HG03060 (cell line): ENCODE measurements at regions not wholly inside any gene's neighbourhood (a gene's known extent, or its start where the extent isn't known, plus 50 kb on each side); places are given as distances from the start of the nearest gene placed in this dataset.

Experiments used
- ATAC-seq: cut with Tn5 transposase; IDR thresholded peaks from one replicate; pipeline ENCODE4 v1.9.1; 2021; ENCODE audit warnings: low read depth, moderate number of reproducible peaks; ENCODE audit not compliant: unreplicated experiment

DNA sequence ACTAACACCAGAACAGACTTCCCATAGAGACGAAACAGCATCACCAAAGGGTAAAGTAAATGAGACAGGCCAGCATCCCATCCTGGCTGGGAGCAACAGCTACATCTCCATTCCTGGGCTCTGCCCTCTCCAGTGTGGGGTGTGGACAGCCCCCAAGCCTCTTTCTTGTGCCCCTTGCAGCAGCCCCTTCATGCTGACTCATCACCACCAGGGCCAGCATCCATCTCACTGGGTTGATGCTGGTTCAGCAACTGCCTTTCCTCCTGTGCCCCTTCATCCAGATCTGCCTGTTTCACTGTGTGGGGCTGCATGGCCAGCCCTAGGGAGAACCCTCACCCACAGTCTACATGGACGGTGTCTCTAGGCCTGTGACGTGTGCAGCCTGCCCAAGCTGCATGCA lies 569.1 kb upstream of the TBX3 start:
- no peak for ATAC-seq

DNA sequence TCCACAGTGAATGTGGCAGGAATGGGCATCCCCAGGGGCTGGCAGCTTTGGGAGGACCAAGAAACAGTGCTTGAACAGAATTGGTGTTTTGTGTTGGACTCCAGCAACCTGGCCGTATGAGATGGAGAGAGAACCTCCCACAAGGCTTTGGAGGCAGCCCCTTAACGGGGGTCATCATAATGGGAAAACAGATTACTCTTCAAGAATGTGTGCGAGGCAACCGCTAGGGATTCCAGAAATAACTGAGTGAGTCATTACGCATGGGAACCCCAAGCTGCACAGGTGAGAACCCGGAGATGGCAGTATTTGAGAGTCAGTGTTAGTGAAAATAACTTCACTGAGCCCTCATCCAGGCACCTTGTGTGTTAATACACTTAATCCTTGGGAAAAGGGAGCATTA lies 567.8 kb upstream of the TBX3 start:
- no peak for ATAC-seq

GRCh38 chr12:115249671-115250278 lies 565.8 kb upstream of the TBX3 start:
- ATAC-seq = no peak

DNA sequence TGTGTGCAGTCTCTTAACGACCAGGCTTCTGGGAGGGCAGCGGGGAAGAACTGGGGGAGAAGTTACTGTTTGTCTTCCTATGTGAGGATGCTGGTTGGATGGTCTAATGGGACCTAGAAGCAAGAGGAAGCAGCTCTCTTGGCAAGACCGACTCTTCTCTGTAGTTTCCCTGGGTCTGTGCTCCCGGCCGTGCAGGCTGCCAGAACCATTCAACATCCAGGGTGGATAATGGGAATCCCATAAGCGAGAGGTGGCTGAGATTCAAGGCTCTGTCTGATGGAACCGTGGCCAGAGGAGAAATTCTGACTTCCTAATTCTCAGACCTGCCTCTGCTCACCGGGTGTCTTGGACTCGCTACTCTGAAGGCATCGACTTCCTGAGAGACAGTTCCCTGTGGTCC lies 561.0 kb upstream of the TBX3 start:
- no peak for ATAC-seq

DNA sequence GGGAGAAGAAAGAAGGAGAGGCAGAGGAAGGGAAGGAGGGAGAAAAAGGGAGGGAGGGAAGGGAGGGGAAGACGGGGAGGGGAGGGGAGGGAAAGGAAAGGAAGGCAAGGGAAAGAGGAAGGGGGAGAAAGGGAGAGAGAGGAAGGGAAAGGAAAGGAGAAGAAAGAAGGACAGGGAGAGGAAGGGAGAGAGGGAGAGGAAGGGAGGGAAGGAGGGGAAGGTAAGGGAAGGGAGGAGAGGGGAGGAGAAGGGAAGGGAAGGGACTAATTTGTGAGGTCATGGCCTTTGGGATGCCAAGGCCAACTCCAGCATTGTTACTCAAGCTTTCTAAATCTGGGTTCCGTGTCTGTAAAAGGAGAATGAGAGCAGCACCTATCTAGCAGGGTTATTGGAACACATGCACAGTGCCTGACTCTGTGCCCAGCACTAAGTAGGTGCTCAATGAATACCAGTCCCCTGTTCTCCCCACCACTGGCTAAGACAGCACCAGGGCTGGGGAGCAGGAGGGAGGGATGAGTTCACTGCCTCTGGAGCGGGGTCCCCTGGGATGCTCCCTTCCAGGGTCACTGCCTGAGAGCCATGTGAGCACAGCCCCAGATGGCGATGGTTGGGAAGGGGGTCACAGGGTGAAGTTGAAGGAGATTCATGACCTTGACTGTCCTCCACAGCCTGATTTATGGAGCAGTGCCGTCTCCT lies 560.1 kb upstream of the TBX3 start:
- ATAC-seq = no peak

- no peak for ATAC-seq
Measured at GRCh38 chr12:115240251-115240650, 556.3 kb upstream of the TBX3 start.

GRCh38 chr12:115235880-115236279 lies 551.9 kb upstream of the TBX3 start:
- ATAC-seq = no peak

- no peak for ATAC-seq
Measured at GRCh38 chr12:115233891-115234543, 550.0 kb upstream of the TBX3 start.

DNA sequence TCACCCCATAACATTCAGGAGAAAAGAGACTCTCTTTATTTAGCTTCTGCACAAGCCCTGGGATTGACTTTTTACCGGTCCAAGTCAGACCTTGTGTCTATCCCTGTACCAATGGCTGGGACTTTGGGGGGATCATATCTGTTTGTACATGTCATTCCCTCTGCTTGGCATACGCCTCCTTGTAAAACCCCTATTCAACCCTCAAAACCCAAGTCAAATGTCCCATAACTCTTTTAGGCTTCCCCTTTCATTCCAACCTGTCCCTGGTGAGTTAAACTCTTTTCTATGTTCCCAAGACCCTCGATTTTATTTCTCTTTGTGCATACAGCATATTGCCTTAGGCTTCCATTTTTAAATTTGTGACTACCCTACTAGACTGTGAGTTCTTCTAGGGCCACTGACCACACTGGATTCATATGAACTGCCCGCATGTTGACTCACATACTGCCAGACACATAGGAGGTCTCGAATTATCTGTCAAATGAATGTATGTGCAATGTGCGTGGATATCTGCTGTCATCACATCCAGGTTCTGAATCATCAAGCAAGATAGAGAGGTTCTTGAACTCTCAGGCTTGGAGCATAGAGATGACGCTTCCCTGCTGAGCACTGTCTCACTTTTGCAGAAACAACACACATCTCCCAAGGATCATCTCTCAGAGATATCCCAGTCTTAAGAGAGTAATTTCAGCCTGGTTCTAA lies 548.6 kb upstream of the TBX3 start:
- no peak for ATAC-seq

DNA sequence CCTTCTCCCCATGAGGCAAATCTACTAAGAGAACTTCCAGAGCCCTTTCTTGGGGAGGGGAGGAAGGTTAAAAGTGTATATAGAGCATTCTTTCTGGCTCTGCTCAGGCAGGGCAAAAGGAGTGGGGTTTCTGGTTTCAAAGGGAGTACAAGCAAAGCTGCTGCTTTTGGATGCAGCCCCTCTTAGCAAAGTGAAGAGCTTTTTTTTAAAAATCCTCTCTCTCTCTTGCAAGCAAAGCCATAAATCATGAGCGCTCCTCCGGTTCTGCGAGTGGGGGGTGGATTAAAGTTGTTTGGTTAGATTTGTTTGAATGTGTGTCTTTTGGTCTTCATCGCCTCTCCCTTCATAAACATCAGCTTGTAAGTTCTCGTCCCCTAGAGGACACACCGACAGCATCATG lies 546.6 kb upstream of the TBX3 start:
- no peak for ATAC-seq

DNA sequence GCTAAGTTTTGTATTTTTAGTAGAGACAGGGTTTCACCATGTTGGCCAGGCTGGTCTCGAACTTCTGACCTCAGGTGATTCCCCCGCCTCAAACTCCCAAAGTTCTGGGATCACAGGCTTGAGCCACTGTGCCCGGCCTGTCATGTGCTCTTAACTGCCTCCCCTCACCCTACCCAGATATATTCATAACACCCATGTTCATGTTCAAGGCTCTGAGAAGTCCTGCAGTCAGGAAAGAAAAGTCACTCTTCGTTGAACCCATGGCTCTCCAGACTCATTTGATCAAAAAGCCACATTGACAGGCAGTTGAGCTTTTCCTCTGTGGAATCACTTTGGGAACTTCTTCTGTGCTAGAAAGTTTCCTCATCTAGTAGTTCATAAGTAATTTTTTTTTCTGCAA lies 545.5 kb upstream of the TBX3 start:
- ATAC-seq = no peak

DNA sequence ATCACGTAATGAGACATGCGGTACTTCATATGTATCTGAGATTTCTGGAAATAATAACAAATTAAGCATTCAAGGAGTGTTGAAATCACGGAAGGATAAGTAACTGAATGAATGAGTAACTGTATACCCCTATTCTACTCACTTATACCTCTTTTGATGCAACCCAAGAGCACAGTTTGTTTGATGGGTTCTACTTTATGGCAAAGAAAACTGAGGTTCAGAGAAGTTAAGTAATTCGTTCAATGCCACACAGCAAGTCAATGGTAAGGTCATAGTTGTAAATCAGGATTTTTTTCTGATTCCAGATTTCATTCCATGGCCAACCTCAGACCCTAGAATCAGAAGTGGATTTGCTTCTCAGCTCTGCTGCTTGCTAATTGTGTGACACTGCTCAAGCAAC lies 544.5 kb upstream of the TBX3 start:
- no peak for ATAC-seq

DNA sequence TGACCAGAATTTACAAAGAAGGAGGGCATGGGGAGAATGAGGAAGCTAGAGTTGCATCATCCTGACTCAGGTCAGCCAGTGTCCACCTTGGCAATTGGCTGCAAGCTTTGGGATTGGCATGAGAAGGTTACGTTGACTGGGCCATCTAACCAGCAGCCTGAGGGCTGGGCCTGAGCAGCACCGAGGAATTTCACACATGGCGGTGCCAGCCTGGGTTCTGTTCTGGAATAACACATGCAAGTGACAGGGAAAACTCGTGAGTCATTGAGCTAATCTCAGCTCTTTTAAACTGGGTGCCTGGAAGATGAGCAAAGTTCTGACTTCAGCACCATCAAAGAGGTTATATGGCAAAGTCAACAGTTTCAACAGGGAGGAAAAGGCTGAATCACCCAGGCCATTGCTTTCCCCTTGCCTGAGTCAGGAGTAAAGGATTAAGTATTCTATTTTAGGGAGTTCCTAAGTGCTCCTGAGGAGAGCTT lies 543.2 kb upstream of the TBX3 start:
- ATAC-seq = no peak

DNA sequence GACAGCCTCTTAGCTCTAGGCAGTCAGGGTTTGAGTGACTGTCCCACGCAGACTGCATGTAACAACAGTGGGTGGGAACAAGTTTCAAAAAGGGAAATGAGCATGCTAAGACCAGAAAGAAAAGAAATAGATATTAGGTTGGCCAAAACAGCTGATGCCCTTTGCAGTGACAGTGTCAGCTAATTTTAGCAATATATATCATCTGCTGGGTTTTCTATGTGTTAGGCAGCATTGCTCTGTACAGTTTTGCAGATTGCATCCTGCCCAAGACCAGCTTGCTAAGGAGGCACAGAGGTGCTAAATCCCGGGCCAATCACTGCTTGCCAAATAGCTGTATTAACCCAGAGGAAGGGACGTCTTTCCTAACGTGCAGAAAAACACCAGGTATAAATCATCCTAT lies 541.9 kb upstream of the TBX3 start:
- no peak for ATAC-seq

DNA sequence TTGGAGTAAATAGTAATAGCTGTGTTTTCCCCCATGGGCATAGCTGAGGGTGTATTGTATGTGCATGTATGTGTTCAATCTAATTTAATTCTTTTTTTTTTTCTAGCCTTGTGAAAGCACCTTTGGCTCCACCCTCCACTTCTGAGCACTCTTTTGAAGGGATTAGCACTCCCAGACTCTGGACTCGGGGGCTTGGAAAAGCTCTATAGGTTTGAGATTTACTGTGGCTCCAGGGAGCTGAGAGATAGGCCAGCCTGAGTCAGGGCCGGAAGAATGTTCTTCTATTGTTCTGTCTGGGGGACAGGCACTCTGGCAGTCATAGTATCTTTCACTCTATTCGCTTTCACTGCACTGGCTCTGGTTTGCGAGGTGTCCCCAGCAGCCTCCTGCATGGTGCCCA lies 540.0 kb upstream of the TBX3 start:
- ATAC-seq = no peak

DNA sequence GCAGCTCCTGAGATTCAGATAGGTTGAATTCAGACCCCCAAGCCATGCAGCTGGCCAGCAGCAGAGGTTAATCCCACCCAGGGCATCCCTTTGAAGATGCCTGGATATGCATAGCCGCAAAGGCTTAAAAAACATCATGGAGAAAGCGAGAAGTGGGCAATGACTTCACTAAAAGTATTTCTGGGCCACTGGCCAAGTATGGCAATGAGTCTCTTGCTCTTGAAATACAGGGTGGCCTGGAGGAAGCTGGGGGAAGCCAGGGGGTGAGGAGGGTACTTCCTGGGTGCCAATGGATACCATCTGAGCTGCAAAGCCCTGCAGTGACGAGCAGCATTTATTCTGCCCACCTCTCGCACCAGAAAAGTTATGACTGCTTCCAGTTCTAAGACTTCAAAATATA lies 539.3 kb upstream of the TBX3 start:
- ATAC-seq = no peak

DNA sequence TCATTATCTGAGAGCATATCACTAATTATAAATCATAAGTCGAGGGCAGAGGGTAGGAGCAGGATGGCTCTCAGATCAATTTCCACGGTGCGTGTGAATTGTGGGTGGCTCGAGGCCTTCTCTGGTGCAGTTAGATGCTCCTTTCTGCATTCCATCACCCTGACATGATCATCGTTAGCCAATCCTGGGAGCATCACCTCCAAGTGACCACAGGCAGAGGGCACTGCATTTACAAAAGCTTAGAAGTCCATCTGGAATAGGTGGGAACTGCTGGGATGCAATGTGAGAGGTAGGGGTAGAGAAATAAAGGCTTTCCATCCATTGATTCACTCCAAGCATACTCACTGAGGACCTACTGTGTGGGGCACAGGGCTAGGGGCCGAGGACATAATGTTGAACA lies 538.2 kb upstream of the TBX3 start:
- ATAC-seq = no peak

DNA sequence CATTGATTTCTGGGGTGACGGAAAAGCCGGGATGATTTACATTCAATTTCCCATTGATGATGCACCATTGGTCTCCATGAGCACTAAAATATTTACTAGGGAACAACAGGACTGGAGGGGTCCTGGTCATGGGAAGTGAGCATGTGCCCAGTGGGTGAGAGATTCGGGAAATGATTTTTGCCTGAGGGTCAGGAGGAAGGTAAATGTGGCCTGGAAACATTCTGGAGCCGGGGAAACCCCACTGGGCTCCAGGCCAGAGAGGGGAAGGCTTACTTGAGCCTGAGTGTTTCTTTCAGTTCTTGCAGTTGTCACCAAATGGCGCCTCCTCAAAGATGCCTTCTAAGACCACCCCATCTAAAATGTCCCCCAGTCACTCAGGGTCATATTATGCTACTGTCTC lies 532.3 kb upstream of the TBX3 start:
- no peak for ATAC-seq

GRCh38 chr12:115215544-115215943 lies 531.6 kb upstream of the TBX3 start:
- no peak for ATAC-seq

- ATAC-seq = no peak
Measured at GRCh38 chr12:115213538-115214016, 529.6 kb upstream of the TBX3 start.

DNA sequence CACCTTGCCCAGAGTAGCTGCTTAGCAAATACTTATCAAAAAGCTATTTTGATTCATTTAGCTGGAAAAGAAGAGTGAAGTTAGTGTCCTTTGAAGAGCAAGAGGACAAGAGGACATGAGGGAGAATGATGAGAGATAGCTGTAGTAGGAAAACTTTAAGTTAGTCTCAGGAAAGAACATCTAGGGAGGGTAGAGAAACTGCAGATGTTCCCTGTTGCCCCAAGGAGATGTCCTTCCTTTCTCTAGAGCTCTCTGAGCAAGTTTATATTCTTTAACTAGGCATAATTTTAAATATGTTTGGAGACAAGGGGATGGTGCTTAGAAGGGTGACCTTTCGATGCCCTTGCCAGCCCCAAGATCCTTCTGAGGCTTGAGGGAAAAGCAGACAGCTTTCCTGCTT lies 529.1 kb upstream of the TBX3 start:
- ATAC-seq = no peak
